Activated CD4-positive, alpha-beta T cell treated with anti-CD3 and anti-CD28 coated beads, Interleukin-2, amount 10 ng/mL, durations not matched to agents 7 days and 5 days (primary cell): ENCODE measurements at regions not wholly inside any gene's neighbourhood (a gene's known extent, or its start where the extent isn't known, plus 50 kb on each side); places are given as distances from the start of the nearest gene placed in this dataset.
"Not testable (repeated sequence)": the region's sequence is repeated elsewhere in the genome, so short reads cannot be mapped to it uniquely, and the experiment has no call there.

Experiments used
- CTCF ChIA-PET: fragments of 350-600 bp; sonication (Branson Sonifier 250); formaldehyde crosslinking; loops from one replicate; lab custom pipeline; 2021; ENCODE audit warnings: antibody characterized with exemption; lab: Charles Lee
- POLR2A ChIA-PET: fragments of 350-600 bp; sonication (Branson Sonifier 250); formaldehyde crosslinking; loops from one replicate; lab custom pipeline; 2021; ENCODE audit warnings: antibody characterized with exemption; lab: Charles Lee
- DNase-seq: peaks from one replicate; pipeline ENCODE4 v3.0.0-alpha.2; 2020
- H3K27ac Mint-ChIP-seq: one replicate; pipeline ENCODE4 v1.8.0; 2021; ENCODE audit warnings: mild to moderate bottlenecking, moderate library complexity, mixed read lengths
- H3K27me3 Mint-ChIP-seq: one replicate; pipeline ENCODE4 v1.8.0; 2021; ENCODE audit warnings: mixed read lengths
- H3K36me3 Mint-ChIP-seq: one replicate; pipeline ENCODE4 v1.8.0; 2021; ENCODE audit warnings: low read depth, mixed read lengths
- H3K4me1 Mint-ChIP-seq: one replicate; pipeline ENCODE4 v1.8.0; 2021; ENCODE audit warnings: mixed read lengths
- H3K4me3 Mint-ChIP-seq: one replicate; pipeline ENCODE4 v1.8.0; 2021; ENCODE audit warnings: mild to moderate bottlenecking, moderate library complexity, mixed read lengths
- H3K9me3 Mint-ChIP-seq: one replicate; pipeline ENCODE4 v1.8.0; 2021; ENCODE audit warnings: mixed read lengths

- POLR2A ChIA-PET = no interaction called here
Observed at GRCh38 chr13:21309542-21310172, 133.2 kb downstream of the MRPL57 start.

GRCh38 chr13:21310220-21310619 is 133.8 kb downstream of the MRPL57 start:
- H3K27ac Mint-ChIP-seq = no peak overlapping the region

More at GRCh38 chr13:21309542-21310172, 133.2 kb downstream of the MRPL57 start:
- no peak for DNase-seq
- Mint-ChIP-seq H3K27ac (no peak overlapping the region), H3K36me3 (no peaks in the 10 kb centered on the region), H3K9me3 (no peaks in the 10 kb centered on the region), H3K4me1 (peaks cover 9% of the 10 kb centered on the region), H3K27me3 (no peaks in the 10 kb centered on the region), H3K4me3 (no peak overlapping the region)
- CTCF ChIA-PET = no interaction called here

GRCh38 chr13:21314976-21315375 is 138.5 kb downstream of the MRPL57 start:
- CTCF ChIA-PET = interaction anchor here (1.2 kb wide), 1 partner anchor 16 kb away, joined by 4 read pairs; no protein-coding TSS in a partner anchor
- H3K27me3 Mint-ChIP-seq, H3K4me3 Mint-ChIP-seq, H3K9me3 Mint-ChIP-seq, H3K36me3 Mint-ChIP-seq, H3K27ac Mint-ChIP-seq, POLR2A ChIA-PET, DNase-seq: not testable (repeated sequence)
- peaks cover 17% of the 10 kb centered on the region for H3K4me1 Mint-ChIP-seq

More at GRCh38 chr13:21310220-21310619, 133.8 kb downstream of the MRPL57 start:
- H3K9me3 Mint-ChIP-seq = no peaks in the 10 kb centered on the region
- H3K4me1 Mint-ChIP-seq = peaks cover 9% of the 10 kb centered on the region
- no peaks in the 10 kb centered on the region for H3K36me3 Mint-ChIP-seq
- no peaks in the 10 kb centered on the region for H3K27me3 Mint-ChIP-seq
- DNase-seq = no peak
- ChIA-PET POLR2A (no interaction called here), CTCF (no interaction called here)
- no peak overlapping the region for H3K4me3 Mint-ChIP-seq

GRCh38 chr13:21316376-21316775 is 139.9 kb downstream of the MRPL57 start:
- H3K36me3 Mint-ChIP-seq = peaks cover 10% of the 10 kb centered on the region
- H3K4me1 Mint-ChIP-seq = peaks cover 8% of the 10 kb centered on the region
- DNase-seq = no peak
- no peaks in the 10 kb centered on the region for H3K9me3 Mint-ChIP-seq
- H3K4me3 Mint-ChIP-seq = no peak overlapping the region
- POLR2A ChIA-PET = no interaction called here
- no peaks in the 10 kb centered on the region for H3K27me3 Mint-ChIP-seq
- H3K27ac Mint-ChIP-seq = no peak overlapping the region
- CTCF ChIA-PET = no interaction called here

GRCh38 chr13:21318891-21319532 is 140.1 kb downstream of the ZDHHC20 start:
- H3K36me3 Mint-ChIP-seq = peaks cover 10% of the 10 kb centered on the region
- H3K27ac Mint-ChIP-seq = no peak overlapping the region
- no peak for DNase-seq
- ChIA-PET POLR2A (no interaction called here), CTCF (no interaction called here)
- H3K27me3 Mint-ChIP-seq = no peaks in the 10 kb centered on the region
- H3K4me1 Mint-ChIP-seq = peaks cover 8% of the 10 kb centered on the region
- H3K9me3 Mint-ChIP-seq = no peaks in the 10 kb centered on the region
- H3K4me3 Mint-ChIP-seq = peak overlapping the region; percentile 5

GRCh38 chr13:21319869-21320641 is 139.0 kb downstream of the ZDHHC20 start:
- H3K36me3 Mint-ChIP-seq = peaks cover 10% of the 10 kb centered on the region
- no peaks in the 10 kb centered on the region for H3K27me3 Mint-ChIP-seq
- H3K27ac Mint-ChIP-seq = no peak overlapping the region
- POLR2A ChIA-PET = no interaction called here
- no peak overlapping the region for H3K4me3 Mint-ChIP-seq
- H3K4me1 Mint-ChIP-seq = peaks cover 8% of the 10 kb centered on the region
- DNase-seq = no peak
- no peaks in the 10 kb centered on the region for H3K9me3 Mint-ChIP-seq
- CTCF ChIA-PET = interaction anchor here (0.7 to 1.4 kb wide), 3 partner anchors 12 to 23 kb away, joined by 3 to 5 read pairs (median 3); no protein-coding TSS in a partner anchor

GRCh38 chr13:21320642-21321034 is 138.5 kb downstream of the ZDHHC20 start:
- ChIA-PET CTCF (interaction anchor here (0.7 to 1.4 kb wide), 3 partner anchors 12 to 24 kb away, joined by 3 to 5 read pairs (median 3); no protein-coding TSS in a partner anchor), POLR2A (no interaction called here)

GRCh38 chr13:21321269-21321668 is 137.8 kb downstream of the ZDHHC20 start:
- POLR2A ChIA-PET = no interaction called here
- no peak for DNase-seq
- CTCF ChIA-PET = interaction anchor here (0.6 to 1.4 kb wide), 3 partner anchors 13 to 145 kb away, joined by 3 read pairs; partner anchors contain the start of genes MRPL57 and SKA3

More at GRCh38 chr13:21320642-21321034, 138.5 kb downstream of the ZDHHC20 start:
- no peak for DNase-seq
- peaks cover 9% of the 10 kb centered on the region for H3K4me1 Mint-ChIP-seq
- H3K4me3 Mint-ChIP-seq = no peak overlapping the region
- no peak overlapping the region for H3K27ac Mint-ChIP-seq
- H3K9me3 Mint-ChIP-seq = no peaks in the 10 kb centered on the region
- no peaks in the 10 kb centered on the region for H3K27me3 Mint-ChIP-seq
- peaks cover 13% of the 10 kb centered on the region for H3K36me3 Mint-ChIP-seq

GRCh38 chr13:21322327-21322965 is 136.7 kb downstream of the ZDHHC20 start:
- Mint-ChIP-seq H3K27me3 (no peaks in the 10 kb centered on the region), H3K4me3 (no peak overlapping the region), H3K9me3 (no peaks in the 10 kb centered on the region), H3K36me3 (peaks cover 16% of the 10 kb centered on the region), H3K4me1 (peaks cover 8% of the 10 kb centered on the region), H3K27ac (no peak overlapping the region)
- CTCF ChIA-PET = interaction anchor here (1.0 to 1.2 kb wide), 2 partner anchors 25 to 67 kb away, joined by 3 read pairs; no protein-coding TSS in a partner anchor
- POLR2A ChIA-PET = interaction anchor here (0.6 kb wide), 1 partner anchor 14 kb away, joined by 4 read pairs; no protein-coding TSS in a partner anchor
- no peak for DNase-seq

More at GRCh38 chr13:21321269-21321668, 137.8 kb downstream of the ZDHHC20 start:
- Mint-ChIP-seq H3K36me3 (peaks cover 15% of the 10 kb centered on the region), H3K9me3 (no peaks in the 10 kb centered on the region), H3K27me3 (no peaks in the 10 kb centered on the region), H3K4me1 (peaks cover 10% of the 10 kb centered on the region), H3K27ac (no peak overlapping the region), H3K4me3 (no peak overlapping the region)
